PFSK-1 (cell line): ENCODE measurements at regions not wholly inside any gene's neighbourhood (a gene's known extent, or its start where the extent isn't known, plus 50 kb on each side); places are given as distances from the start of the nearest gene placed in this dataset.

Source experiments
- POLR2AphosphoS5 ChIP-seq: IDR thresholded peaks from 2 replicates; pipeline ENCODE4 v1.6.1; 2012; ENCODE audit warnings: low read depth, mild to moderate bottlenecking, control low read depth, low read length, moderate library complexity
- SIN3A ChIP-seq: IDR thresholded peaks from 2 replicates; pipeline ENCODE4 v1.6.1; 2012; ENCODE audit warnings: mild to moderate bottlenecking, low read length, moderate library complexity, borderline replicate concordance; ENCODE audit not compliant: insufficient read depth

DNA sequence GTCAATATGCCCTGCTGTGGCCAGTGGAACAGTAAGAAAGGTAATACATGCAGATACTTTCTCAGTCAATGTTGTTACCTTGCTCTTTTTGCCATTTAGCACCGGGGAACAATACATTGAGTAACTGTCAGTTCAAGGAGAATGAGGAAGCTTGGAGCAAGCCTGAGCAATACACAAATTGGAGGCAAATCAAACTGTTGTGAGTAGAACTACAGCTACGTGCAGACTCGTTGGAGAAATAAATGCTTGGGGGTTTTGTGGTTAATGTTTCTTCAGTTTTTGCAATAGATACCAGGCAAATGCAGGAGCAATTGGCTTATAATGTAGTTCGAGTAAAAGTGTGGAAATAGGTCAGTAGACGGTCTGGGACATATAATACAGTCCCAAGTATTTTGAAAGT, 587.3 kb upstream of the ROBO1 start:
- TF ChIP-seq POLR2AphosphoS5 (no peak), SIN3A (no peak)
